Adipocyte (in vitro differentiated cells): ENCODE measurements at regions not wholly inside any gene's neighbourhood (a gene's known extent, or its start where the extent isn't known, plus 50 kb on each side); places are given as distances from the start of the nearest gene placed in this dataset.
"Not testable (repeated sequence)": the region's sequence is repeated elsewhere in the genome, so short reads cannot be mapped to it uniquely, and the experiment has no call there.

ENCODE experiments used
- DNase-seq: peaks from one replicate; pipeline ENCODE4 v3.0.0-alpha.2; 2015; ENCODE audit warnings: low read depth
- H3K27me3 ChIP-seq: replicated peaks from 2 replicates; pipeline ENCODE4 v1.7.0; 2013; ENCODE audit warnings: mild to moderate bottlenecking, low read length, moderate library complexity; ENCODE audit not compliant: control insufficient read depth, insufficient read depth
- H3K36me3 ChIP-seq: 2 replicates; pipeline ENCODE4 v1.7.0; 2013; ENCODE audit warnings: low read length, mild to moderate bottlenecking, moderate library complexity; ENCODE audit not compliant: control insufficient read depth, insufficient read depth, severe bottlenecking
- H3K4me1 ChIP-seq: 2 replicates; pipeline ENCODE4 v1.7.0; 2013; ENCODE audit warnings: mild to moderate bottlenecking, low read length, moderate library complexity; ENCODE audit not compliant: control insufficient read depth, insufficient read depth
- H3K4me3 ChIP-seq: 2 replicates; pipeline ENCODE4 v1.7.0; 2013; ENCODE audit warnings: mild to moderate bottlenecking, low read length, moderate library complexity
- H3K9ac ChIP-seq: 2 replicates; pipeline ENCODE4 v1.7.0; 2013; ENCODE audit warnings: mild to moderate bottlenecking, low read length, moderate library complexity
- H3K9me3 ChIP-seq: 2 replicates; pipeline ENCODE4 v1.7.0; 2013; ENCODE audit warnings: mild to moderate bottlenecking, low read length, moderate library complexity; ENCODE audit not compliant: control insufficient read depth

DNA sequence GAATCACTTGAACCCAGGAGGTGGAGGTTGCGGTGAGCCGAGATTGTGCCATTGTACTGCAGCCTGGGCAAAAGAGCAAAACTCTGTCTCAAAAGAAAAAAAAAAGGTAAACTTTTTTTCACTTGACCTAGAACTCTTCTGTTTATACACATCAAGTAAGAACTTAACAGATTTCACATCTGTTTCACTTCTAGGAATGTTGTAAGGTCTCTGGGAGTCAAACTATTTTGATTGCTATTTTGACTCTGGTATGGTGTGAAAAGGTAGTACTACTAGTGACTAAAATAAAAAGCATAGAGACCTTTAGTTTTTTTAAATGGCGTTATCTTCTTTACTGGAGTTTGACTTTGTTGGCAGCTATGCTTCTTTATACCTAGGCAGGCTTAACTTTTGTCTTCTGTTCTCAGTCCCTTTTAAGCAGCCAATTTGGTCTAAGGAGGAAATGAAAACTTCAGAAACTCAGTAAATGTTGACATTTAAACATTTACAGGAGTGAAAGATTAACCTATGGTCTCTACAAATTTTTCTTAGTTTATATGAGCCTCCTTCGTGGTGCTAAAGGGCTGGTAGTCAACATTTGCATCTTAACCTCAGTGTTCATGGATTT lies 84.7 kb downstream of the METTL2B start:
- H3K4me3 ChIP-seq, H3K27me3 ChIP-seq, H3K9ac ChIP-seq, H3K4me1 ChIP-seq, DNase-seq, H3K9me3 ChIP-seq: not testable (repeated sequence)
- H3K36me3 ChIP-seq: peaks cover 17% of the 10 kb centered on the region

DNA sequence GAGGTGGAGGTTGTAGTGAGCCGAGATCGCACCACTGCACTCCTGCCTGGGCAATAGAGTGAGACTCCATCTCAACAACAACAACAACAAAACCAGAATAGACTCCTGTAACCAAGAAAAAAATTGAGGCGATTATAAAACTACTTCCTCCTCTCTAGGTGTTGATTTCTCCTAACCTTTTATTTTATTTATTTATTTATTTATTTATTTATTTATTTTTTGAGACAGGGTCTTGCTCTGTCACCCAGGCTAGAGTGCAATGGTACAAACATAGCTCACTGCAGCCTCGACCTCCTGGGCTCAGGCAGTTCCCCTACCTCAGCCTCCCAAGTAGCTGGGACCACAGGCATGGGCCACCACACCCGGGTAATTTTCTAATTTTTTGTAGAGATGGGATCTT lies 86.2 kb downstream of the METTL2B start:
- H3K9me3 ChIP-seq, H3K4me1 ChIP-seq, H3K9ac ChIP-seq, H3K27me3 ChIP-seq, H3K4me3 ChIP-seq, DNase-seq: not testable (repeated sequence)
- H3K36me3 ChIP-seq: peaks cover 17% of the 10 kb centered on the region

DNA sequence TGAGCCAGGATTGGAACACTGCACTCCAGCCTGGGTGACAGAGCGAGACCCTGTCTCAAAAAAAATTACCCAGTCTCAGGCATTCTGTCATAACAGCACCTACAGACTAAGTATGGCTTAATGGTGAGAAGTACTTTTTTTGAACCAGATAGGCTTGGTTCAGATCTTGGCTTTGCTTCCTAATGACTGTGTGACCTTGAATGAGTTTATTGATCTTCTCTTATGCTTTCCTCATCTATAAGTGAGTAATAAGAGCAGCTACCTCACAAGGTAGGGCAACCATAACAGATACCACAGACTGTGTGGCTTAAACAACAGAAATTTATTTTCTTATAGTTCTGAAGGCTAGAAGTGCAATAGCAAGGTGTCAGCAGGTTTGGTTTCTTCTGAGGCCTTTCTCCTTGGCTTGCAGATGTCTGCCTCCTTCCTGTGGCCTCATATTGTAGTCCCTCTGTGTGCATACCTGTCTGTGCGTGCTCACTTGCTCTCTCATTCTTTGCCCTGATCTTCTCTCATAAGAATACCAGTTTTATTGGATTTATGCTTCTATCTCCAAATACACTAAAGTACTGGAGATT lies 87.7 kb downstream of the METTL2B start:
- not testable (repeated sequence) for H3K9me3 ChIP-seq, H3K4me1 ChIP-seq, DNase-seq, H3K9ac ChIP-seq, H3K27me3 ChIP-seq, H3K4me3 ChIP-seq
- H3K36me3 ChIP-seq: peaks cover 17% of the 10 kb centered on the region

DNA sequence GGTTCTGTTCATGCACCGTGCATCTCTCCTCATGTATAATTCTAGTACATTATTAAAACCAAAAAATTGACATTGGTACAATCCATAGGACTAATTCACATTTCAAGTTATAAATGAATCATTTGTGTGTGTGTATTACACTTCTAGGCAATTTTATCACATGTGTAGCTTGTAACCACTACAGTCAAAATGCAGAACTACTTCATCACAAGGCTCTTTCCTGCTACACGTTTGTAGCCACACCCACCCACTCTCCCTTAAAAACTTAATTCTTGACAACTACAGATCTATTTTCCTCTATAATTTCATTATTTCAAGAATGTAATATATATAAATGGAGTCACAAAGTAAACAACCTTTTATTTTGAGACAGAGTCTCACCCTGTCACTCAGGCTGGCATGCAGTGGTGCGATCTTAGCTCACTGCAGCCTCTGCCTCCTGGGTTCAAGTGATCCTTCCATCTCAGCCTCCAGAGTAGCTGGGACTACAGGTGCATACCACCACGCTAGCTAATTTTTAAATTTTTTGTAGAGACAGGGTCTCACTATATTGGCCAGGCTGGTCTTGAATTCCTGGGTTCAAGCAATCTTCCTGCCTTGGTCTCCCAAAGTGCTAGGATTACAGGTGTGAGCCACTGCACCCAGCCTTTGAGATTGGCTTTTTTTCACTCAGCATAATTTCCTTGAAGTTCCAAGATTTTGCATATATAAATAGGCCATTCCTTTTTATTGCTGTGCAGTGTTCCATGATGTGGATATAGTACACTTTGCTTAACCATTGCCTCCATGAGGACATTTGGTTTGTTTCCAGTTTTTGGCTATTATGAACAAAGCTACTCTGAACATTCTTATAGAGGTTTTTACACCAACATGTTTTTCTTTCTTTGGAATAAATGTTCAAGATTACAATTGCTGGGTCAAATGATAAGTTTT lies 88.7 kb downstream of the METTL2B start:
- not testable (repeated sequence) for H3K9ac ChIP-seq, H3K4me1 ChIP-seq, H3K27me3 ChIP-seq, H3K9me3 ChIP-seq, DNase-seq, H3K4me3 ChIP-seq, H3K36me3 ChIP-seq

DNA sequence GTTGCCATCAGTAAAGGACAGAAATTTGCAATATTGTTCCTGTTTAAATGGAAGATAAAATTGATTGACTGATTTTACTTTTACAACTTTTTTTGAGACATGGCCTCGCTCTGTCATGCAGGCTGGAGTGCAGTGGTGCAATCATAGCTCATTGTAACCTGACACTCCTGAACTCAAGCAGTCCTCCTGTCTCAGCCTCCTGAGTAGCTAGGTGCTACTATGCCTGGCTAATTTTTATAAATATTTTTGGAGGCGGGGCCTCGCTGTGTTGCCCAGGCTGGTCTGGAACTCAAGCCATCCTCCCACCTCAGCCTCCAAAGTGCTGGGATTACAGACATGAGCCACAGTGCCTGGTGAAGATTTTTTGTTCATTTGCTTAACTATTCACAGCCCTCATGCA lies 96.8 kb upstream of the GARIN1A start:
- peaks cover 17% of the 10 kb centered on the region for H3K36me3 ChIP-seq
- DNase-seq, H3K4me3 ChIP-seq, H3K27me3 ChIP-seq, H3K9me3 ChIP-seq, H3K9ac ChIP-seq, H3K4me1 ChIP-seq: not testable (repeated sequence)

DNA sequence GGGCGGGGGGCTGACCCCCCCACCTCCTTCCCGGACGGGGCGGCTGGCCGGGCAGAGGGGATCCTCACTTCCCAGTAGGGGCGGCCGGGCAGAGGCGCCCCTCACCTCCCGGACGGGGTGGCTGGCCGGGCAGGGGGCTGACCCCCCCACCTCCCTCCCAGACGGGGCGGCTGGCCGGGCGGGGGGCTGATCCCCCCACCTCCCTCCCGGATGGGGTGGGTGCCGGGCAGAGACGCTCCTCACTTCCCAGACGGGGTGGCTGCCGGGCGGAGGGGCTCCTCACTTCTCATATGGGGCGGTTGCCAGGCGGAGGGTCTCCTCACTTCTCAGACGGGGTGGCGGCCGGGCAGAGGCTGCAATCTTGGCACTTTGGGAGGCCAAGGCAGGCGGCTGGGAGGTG lies 95.1 kb upstream of the GARIN1A start:
- not testable (repeated sequence) for H3K9ac ChIP-seq, H3K9me3 ChIP-seq, DNase-seq, H3K27me3 ChIP-seq, H3K4me3 ChIP-seq
- H3K36me3 ChIP-seq: peaks cover 20% of the 10 kb centered on the region
- peaks cover 15% of the 10 kb centered on the region for H3K4me1 ChIP-seq

DNA sequence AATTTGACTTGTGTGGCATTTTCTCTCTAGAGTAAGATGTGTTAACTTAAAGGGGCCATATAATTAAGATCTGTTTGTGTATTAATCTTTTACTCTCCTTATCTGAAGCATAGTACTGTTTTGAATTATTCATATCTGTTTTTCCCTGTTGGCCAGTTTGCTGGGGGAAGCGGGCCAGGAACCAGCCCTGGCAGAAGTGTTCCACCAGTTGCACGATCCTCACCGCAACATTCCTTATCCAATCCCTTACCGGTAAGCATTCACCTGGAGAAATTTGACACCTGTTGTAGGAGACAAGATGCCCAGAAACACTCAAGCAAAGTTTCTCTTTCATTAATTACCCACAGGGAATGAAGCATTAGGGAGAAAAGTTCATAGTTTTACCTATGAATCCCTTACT lies 92.2 kb upstream of the GARIN1A start:
- Histone ChIP-seq H3K4me1 (peaks cover 15% of the 10 kb centered on the region), H3K36me3 (peaks cover 32% of the 10 kb centered on the region)
- H3K9ac ChIP-seq, H3K9me3 ChIP-seq, DNase-seq, H3K27me3 ChIP-seq, H3K4me3 ChIP-seq: not testable (repeated sequence)

DNA sequence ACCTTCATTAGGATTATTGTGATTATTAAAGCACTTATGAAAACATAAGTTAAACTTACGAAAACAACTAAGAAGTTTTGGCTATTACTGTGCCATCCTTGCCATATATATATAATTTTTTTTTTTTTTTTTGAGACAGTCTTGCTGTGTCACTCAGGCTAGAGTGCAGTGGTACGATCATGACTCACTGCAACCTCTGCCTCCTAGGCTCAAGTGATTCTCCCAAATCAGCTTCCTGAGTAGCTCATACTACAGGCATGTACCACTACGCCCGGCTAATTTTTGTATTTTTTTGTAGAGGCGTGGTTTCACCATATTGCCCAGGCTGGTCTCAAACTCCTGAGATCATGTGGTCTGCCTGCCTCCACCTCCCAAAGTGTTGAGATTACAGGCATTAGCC lies 91.0 kb upstream of the GARIN1A start:
- DNase-seq: peak; percentile 53
- not testable (repeated sequence) for H3K9ac ChIP-seq, H3K4me3 ChIP-seq, H3K9me3 ChIP-seq, H3K27me3 ChIP-seq
- Histone ChIP-seq H3K36me3 (peaks cover 28% of the 10 kb centered on the region), H3K4me1 (peaks cover 15% of the 10 kb centered on the region)

DNA sequence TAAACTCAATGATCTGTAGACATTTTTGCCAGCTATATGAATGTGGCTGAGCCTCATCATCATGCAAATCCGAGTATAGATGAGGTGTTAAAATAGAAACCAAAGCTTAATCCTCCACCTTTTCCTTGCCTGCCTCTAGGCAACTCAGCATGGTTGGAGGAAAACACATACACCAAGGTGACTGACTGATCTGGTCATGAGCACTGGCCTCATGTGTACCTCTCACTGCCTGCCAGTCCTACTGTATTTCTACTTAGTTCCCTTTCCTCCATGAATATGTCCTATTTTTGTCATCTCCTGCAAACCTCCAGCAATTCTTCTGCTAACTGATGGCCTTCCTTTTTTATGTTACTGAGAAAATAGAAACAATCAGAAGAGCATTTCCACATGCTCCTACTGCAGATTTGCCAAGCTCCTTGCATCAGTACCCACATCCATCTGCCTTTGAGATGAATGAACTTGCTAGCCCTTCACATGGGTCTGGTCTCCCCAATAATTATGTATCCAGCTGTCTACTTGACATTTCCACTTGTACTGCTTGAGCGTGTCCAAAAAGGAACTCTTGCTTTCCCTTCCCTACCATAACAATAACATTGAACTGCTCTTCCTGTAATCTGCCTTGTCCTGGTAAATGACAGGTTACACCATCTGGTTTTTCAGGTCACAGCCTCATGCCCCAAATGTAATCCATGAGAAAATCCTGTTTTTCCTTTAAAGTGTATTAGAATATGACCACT lies 90.1 kb upstream of the GARIN1A start:
- H3K4me3 ChIP-seq, DNase-seq, H3K27me3 ChIP-seq, H3K9me3 ChIP-seq, H3K9ac ChIP-seq: not testable (repeated sequence)
- Histone ChIP-seq H3K36me3 (peaks cover 30% of the 10 kb centered on the region), H3K4me1 (peaks cover 15% of the 10 kb centered on the region)

DNA sequence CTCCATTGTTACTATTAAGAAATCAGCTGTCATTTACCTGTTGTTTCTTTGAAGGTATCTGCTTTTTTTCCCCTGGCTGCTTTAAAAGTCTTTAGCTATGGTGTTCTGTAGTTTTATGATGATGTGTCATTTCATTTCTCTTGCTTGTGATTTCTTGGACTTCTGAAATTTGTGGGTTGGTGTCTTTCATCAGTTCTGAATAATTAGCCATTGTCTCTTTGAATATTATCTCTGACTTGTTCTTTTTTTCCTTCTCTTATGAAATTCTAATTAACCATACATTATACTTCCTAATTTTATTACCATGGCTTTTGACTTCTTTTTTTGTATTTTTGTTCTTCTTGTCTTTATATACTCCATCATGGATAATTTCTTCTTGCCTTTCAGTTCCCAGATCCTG lies 85.4 kb upstream of the GARIN1A start:
- not testable (repeated sequence) for H3K4me1 ChIP-seq, H3K27me3 ChIP-seq, H3K9ac ChIP-seq, DNase-seq, H3K4me3 ChIP-seq, H3K9me3 ChIP-seq
- peaks cover 30% of the 10 kb centered on the region for H3K36me3 ChIP-seq

DNA sequence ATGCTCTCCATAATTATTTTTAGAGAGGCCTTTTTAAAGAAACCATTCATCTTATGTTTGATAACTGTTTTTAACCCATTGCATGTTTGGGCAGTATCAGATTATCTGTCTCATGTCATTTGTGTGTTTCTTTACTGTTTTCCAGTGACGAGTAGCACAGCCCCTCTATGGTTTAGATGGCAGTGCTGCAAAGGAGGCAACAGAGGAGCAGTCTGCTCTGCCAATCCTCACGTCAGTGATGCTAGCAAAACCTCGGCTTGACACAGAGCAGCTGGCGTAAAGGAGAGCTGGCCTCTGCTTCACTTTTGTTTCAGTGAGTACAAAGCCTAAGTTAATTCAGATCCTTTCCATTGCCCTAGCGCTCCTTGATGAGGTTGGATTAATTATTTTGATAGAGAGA lies 80.4 kb upstream of the GARIN1A start:
- DNase-seq: no peak
- Histone ChIP-seq H3K36me3 (peaks cover 42% of the 10 kb centered on the region), H3K9me3 (no peaks in the 10 kb centered on the region), H3K27me3 (no peaks in the 10 kb centered on the region), H3K4me3 (no peak overlapping the region), H3K4me1 (no peaks in the 10 kb centered on the region), H3K9ac (no peak overlapping the region)
